SU-DHL-6 (cell line): ENCODE measurements at regions not wholly inside any gene's neighbourhood (a gene's known extent, or its start where the extent isn't known, plus 50 kb on each side); places are given as distances from the start of the nearest gene placed in this dataset.

Experiments
- H2AFZ ChIP-seq: fragments of 200-600 bp; sonication (generic); 2 replicates; pipeline ENCODE4 v1.6.1; 2014; ENCODE audit warnings: low read depth, mild to moderate bottlenecking, moderate library complexity, mixed read lengths, antibody characterized with exemption, low read length; ENCODE audit not compliant: severe bottlenecking
- H3F3A ChIP-seq: fragments of 200-600 bp; shearing (Covaris generic); 2 replicates; pipeline ENCODE4 v1.6.0; 2016; ENCODE audit warnings: antibody characterized with exemption, mild to moderate bottlenecking; ENCODE audit not compliant: insufficient read depth
- H3K27ac ChIP-seq: fragments of 200-600 bp; sonication (generic); 2 replicates; pipeline ENCODE4 v1.5.1; 2016; ENCODE audit warnings: low read depth, mild to moderate bottlenecking, low read length, moderate library complexity, mixed read lengths
- H3K27me3 ChIP-seq: fragments of 200-600 bp; sonication (generic), shearing (Covaris generic); 2 replicates; pipeline ENCODE4 v1.6.0; 2014; ENCODE audit warnings: mild to moderate bottlenecking, low read length
- H3K36me3 ChIP-seq: fragments of 200-600 bp; sonication (generic); 2 replicates; pipeline ENCODE4 v1.6.1; 2014; ENCODE audit warnings: mild to moderate bottlenecking, low read length, mixed read lengths
- H3K4me2 ChIP-seq: fragments of 300-600, 200-600 bp; shearing (Covaris generic), sonication (generic); 2 replicates; pipeline ENCODE4 v1.6.0; 2014; ENCODE audit warnings: low read length, low read depth, mild to moderate bottlenecking; ENCODE audit not compliant: poor library complexity, severe bottlenecking
- H3K4me3 ChIP-seq: fragments of 200-600 bp; sonication (generic); 2 replicates; pipeline ENCODE4 v1.5.1; 2014; ENCODE audit warnings: antibody characterized with exemption, low read length, mild to moderate bottlenecking, mixed read lengths; ENCODE audit not compliant: insufficient read depth, poor library complexity, severe bottlenecking
- H3K79me2 ChIP-seq: fragments of 200-600 bp; sonication (generic); 2 replicates; pipeline ENCODE4 v1.6.1; 2014; ENCODE audit warnings: mild to moderate bottlenecking, low read length, moderate library complexity; ENCODE audit not compliant: insufficient read depth
- H3K9ac ChIP-seq: fragments of 200-600 bp; sonication (generic); 2 replicates; pipeline ENCODE4 v1.7.0; 2014; ENCODE audit warnings: mild to moderate bottlenecking, low read length
- H3K9me2 ChIP-seq: fragments of 200-600 bp; sonication (generic); replicated peaks from 2 replicates; pipeline ENCODE4 v1.6.1; 2014; ENCODE audit warnings: low read length; ENCODE audit not compliant: insufficient read depth
- H3K9me3 ChIP-seq: fragments of 200-600 bp; sonication (generic); 2 replicates; pipeline ENCODE4 v1.6.1; 2014; ENCODE audit warnings: low read length, mixed read lengths; ENCODE audit not compliant: insufficient read depth
- H4K20me1 ChIP-seq: fragments of 200-600 bp; sonication (generic); 2 replicates; pipeline ENCODE4 v1.6.1; 2014; ENCODE audit warnings: low read depth, mild to moderate bottlenecking, antibody characterized with exemption, low read length, moderate library complexity, mixed read lengths
- EZH2phosphoT487 ChIP-seq: fragments of 200-600 bp; sonication (generic), shearing (Covaris generic); conservative IDR thresholded peaks from 2 replicates; pipeline ENCODE4 v1.6.1; 2018; ENCODE audit warnings: mild to moderate bottlenecking, antibody characterized with exemption, low read length, moderate library complexity, mixed read lengths
- TF ChIP-seq, protein P1 (sequence below): fragments of 200-600 bp; sonication (generic); IDR thresholded peaks from one replicate; pipeline ENCODE4 v1.5.1; 2017; ENCODE audit warnings: antibody characterized with exemption, mild to moderate bottlenecking, low read length, moderate library complexity; ENCODE audit not compliant: insufficient read depth, poor library complexity, severe bottlenecking

- H3K9ac ChIP-seq = no peak overlapping the region
- H2AFZ ChIP-seq = no peak overlapping the region
- TF ChIP-seq, protein P1, sequence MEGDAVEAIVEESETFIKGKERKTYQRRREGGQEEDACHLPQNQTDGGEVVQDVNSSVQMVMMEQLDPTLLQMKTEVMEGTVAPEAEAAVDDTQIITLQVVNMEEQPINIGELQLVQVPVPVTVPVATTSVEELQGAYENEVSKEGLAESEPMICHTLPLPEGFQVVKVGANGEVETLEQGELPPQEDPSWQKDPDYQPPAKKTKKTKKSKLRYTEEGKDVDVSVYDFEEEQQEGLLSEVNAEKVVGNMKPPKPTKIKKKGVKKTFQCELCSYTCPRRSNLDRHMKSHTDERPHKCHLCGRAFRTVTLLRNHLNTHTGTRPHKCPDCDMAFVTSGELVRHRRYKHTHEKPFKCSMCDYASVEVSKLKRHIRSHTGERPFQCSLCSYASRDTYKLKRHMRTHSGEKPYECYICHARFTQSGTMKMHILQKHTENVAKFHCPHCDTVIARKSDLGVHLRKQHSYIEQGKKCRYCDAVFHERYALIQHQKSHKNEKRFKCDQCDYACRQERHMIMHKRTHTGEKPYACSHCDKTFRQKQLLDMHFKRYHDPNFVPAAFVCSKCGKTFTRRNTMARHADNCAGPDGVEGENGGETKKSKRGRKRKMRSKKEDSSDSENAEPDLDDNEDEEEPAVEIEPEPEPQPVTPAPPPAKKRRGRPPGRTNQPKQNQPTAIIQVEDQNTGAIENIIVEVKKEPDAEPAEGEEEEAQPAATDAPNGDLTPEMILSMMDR = no peak
- TF ChIP-seq EZH2phosphoT487 = no peak
- H4K20me1 ChIP-seq = no peaks in the 10 kb centered on the region
- H3K27me3 ChIP-seq = no peaks in the 10 kb centered on the region
- no peak overlapping the region for H3K4me3 ChIP-seq
- H3K36me3 ChIP-seq = no peaks in the 10 kb centered on the region
- no peaks in the 10 kb centered on the region for H3F3A ChIP-seq
- no peak overlapping the region for H3K4me2 ChIP-seq
- no peak overlapping the region for H3K27ac ChIP-seq
- H3K9me3 ChIP-seq = no peaks in the 10 kb centered on the region
- no peaks in the 10 kb centered on the region for H3K79me2 ChIP-seq
- H3K9me2 ChIP-seq = no peaks in the 10 kb centered on the region
Observed at GRCh38 chr2:160813506-160813858, 319.9 kb upstream of the RBMS1 start.

- Histone ChIP-seq H3K79me2 (no peaks in the 10 kb centered on the region), H3K9ac (no peak overlapping the region), H2AFZ (no peak overlapping the region), H4K20me1 (no peaks in the 10 kb centered on the region), H3K4me3 (no peak overlapping the region), H3F3A (no peaks in the 10 kb centered on the region), H3K36me3 (no peaks in the 10 kb centered on the region), H3K27me3 (no peaks in the 10 kb centered on the region), H3K9me2 (no peaks in the 10 kb centered on the region), H3K27ac (no peak overlapping the region), H3K9me3 (no peaks in the 10 kb centered on the region), H3K4me2 (no peak overlapping the region)
- TF ChIP-seq EZH2phosphoT487 = no peak
- TF ChIP-seq, protein P1 = no peak
Observed at GRCh38 chr2:160816916-160817499, 323.4 kb upstream of the RBMS1 start.

GRCh38 chr2:160820691-160821090 lies 327.1 kb upstream of the RBMS1 start:
- no peak overlapping the region for H2AFZ ChIP-seq
- no peaks in the 10 kb centered on the region for H3K9me3 ChIP-seq
- no peak overlapping the region for H3K9ac ChIP-seq
- H3K27me3 ChIP-seq = no peaks in the 10 kb centered on the region
- H4K20me1 ChIP-seq = no peaks in the 10 kb centered on the region
- no peak overlapping the region for H3K4me2 ChIP-seq
- H3K79me2 ChIP-seq = no peaks in the 10 kb centered on the region
- no peak overlapping the region for H3K27ac ChIP-seq
- H3F3A ChIP-seq = no peaks in the 10 kb centered on the region
- no peaks in the 10 kb centered on the region for H3K36me3 ChIP-seq
- no peak overlapping the region for H3K4me3 ChIP-seq
- H3K9me2 ChIP-seq = no peaks in the 10 kb centered on the region; the same call in 1 of the 2 replicates
- TF ChIP-seq, protein P1 = no peak
- TF ChIP-seq EZH2phosphoT487 = no peak

GRCh38 chr2:160822006-160822405 lies 328.4 kb upstream of the RBMS1 start:
- Histone ChIP-seq H2AFZ (no peak overlapping the region), H3K4me3 (no peak overlapping the region), H3K27me3 (no peaks in the 10 kb centered on the region), H3K79me2 (no peaks in the 10 kb centered on the region), H3K9ac (no peak overlapping the region), H4K20me1 (no peaks in the 10 kb centered on the region), H3K27ac (no peak overlapping the region), H3F3A (no peaks in the 10 kb centered on the region), H3K36me3 (no peaks in the 10 kb centered on the region), H3K9me3 (no peaks in the 10 kb centered on the region), H3K4me2 (no peak overlapping the region), H3K9me2 (no peaks in the 10 kb centered on the region; the same call in 1 of the 2 replicates)
- no peak for TF ChIP-seq EZH2phosphoT487
- TF ChIP-seq, protein P1 = no peak
